Neural progenitor cell (in vitro differentiated cells): ENCODE measurements at regions not wholly inside any gene's neighbourhood (a gene's known extent, or its start where the extent isn't known, plus 50 kb on each side); places are given as distances from the start of the nearest gene placed in this dataset.
A peak's percentile ranks its signal among the peaks of the same experiment; 100 is the strongest.

Source experiments
- DNase-seq: peaks from one replicate; pipeline ENCODE4 v3.0.0-alpha.2; 2016; ENCODE audit warnings: low spot score
- H2AFZ ChIP-seq: fragments of 200-600 bp; sonication (generic); replicated peaks from 2 replicates; pipeline ENCODE4 v1.6.1; 2016; ENCODE audit warnings: antibody characterized with exemption
- H3F3A ChIP-seq: fragments of 200-600 bp; sonication (generic); 2 replicates; pipeline ENCODE4 v1.6.1; 2016; ENCODE audit warnings: antibody characterized with exemption, low read depth
- H3K27ac ChIP-seq: fragments of 200-600 bp; sonication (generic); 2 replicates; pipeline ENCODE4 v1.5.1; 2016; ENCODE audit warnings: mild to moderate bottlenecking
- H3K27me3 ChIP-seq: fragments of 200-600 bp; sonication (generic); 2 replicates; pipeline ENCODE4 v1.6.1; 2016; ENCODE audit warnings: mild to moderate bottlenecking, moderate library complexity
- H3K36me3 ChIP-seq: fragments of 200-600 bp; sonication (generic); 2 replicates; pipeline ENCODE4 v1.5.1; 2016
- H3K4me1 ChIP-seq: fragments of 200-600 bp; sonication (generic); 2 replicates; pipeline ENCODE4 v1.6.1; 2016; ENCODE audit warnings: mixed run types
- H3K4me2 ChIP-seq: fragments of 200-600 bp; sonication (generic); 2 replicates; pipeline ENCODE4 v1.6.1; 2016
- H3K4me3 ChIP-seq: fragments of 200-600 bp; sonication (generic); 2 replicates; pipeline ENCODE4 v1.5.1; 2016
- H3K79me2 ChIP-seq: fragments of 200-600 bp; sonication (generic); 2 replicates; pipeline ENCODE4 v1.6.1; 2016; ENCODE audit warnings: low read depth
- H3K9ac ChIP-seq: fragments of 200-600 bp; sonication (generic); 2 replicates; pipeline ENCODE4 v1.6.1; 2016
- H3K9me3 ChIP-seq: fragments of 200-600 bp; sonication (generic); 2 replicates; pipeline ENCODE4 v1.5.1; 2016; ENCODE audit warnings: low read depth
- H4K20me1 ChIP-seq: fragments of 200-600 bp; sonication (generic); 2 replicates; pipeline ENCODE4 v1.6.1; 2016; ENCODE audit warnings: low read depth
- H3K27ac Mint-ChIP-seq: 3 replicates; pipeline ENCODE4 v1.8.0; 2021; ENCODE audit warnings: mixed read lengths
- H3K27me3 Mint-ChIP-seq: 2 replicates; pipeline ENCODE4 v1.8.0; 2022; ENCODE audit warnings: low read depth, mild to moderate bottlenecking, inconsistent platforms, moderate library complexity, mixed read lengths; ENCODE audit not compliant: insufficient read depth
- H3K36me3 Mint-ChIP-seq: 3 replicates; pipeline ENCODE4 v1.8.0; 2021; ENCODE audit warnings: mixed read lengths
- H3K4me1 Mint-ChIP-seq: 3 replicates; pipeline ENCODE4 v1.8.0; 2021; ENCODE audit warnings: mixed read lengths
- H3K4me3 Mint-ChIP-seq: 3 replicates; pipeline ENCODE4 v1.8.0; 2021; ENCODE audit warnings: mild to moderate bottlenecking, moderate library complexity, mixed read lengths
- H3K9me3 Mint-ChIP-seq: 3 replicates; pipeline ENCODE4 v1.8.0; 2020; ENCODE audit warnings: mixed read lengths
- CTCF ChIP-seq: fragments of 200-600 bp; sonication (generic); IDR thresholded peaks from 2 replicates; pipeline ENCODE4 v1.5.1; 2017; ENCODE audit warnings: antibody characterized with exemption, mild to moderate bottlenecking
- EZH2 ChIP-seq: fragments of 200-600 bp; sonication (generic); IDR thresholded peaks from 2 replicates; pipeline ENCODE4 v1.6.1; 2017; ENCODE audit warnings: antibody characterized with exemption, mild to moderate bottlenecking, moderate library complexity
- EZH2phosphoT487 ChIP-seq: fragments of 200-600 bp; sonication (generic); IDR thresholded peaks from 2 replicates; pipeline ENCODE4 v1.6.1; 2017; ENCODE audit warnings: antibody characterized with exemption

- peaks cover 3% of the 10 kb centered on the region for H3K9me3 Mint-ChIP-seq
- no peak overlapping the region for H3K27ac Mint-ChIP-seq
- no peak overlapping the region for H3K4me3 Mint-ChIP-seq
- no peak overlapping the region for H3K4me3 ChIP-seq
- H3F3A ChIP-seq = peaks cover 69% of the 10 kb centered on the region
- H3K27me3 ChIP-seq = peaks cover 44% of the 10 kb centered on the region
- no peak for DNase-seq
- peak overlapping the region; percentile 75 for H3K4me2 ChIP-seq
- no peak overlapping the region for H3K27ac ChIP-seq
- TF ChIP-seq EZH2phosphoT487 (no peak), EZH2 (no peak), CTCF (no peak)
- H3K4me1 ChIP-seq = peaks cover 63% of the 10 kb centered on the region
- no peaks in the 10 kb centered on the region for H3K9me3 ChIP-seq
- peaks cover 35% of the 10 kb centered on the region for H3K27me3 Mint-ChIP-seq
- no peaks in the 10 kb centered on the region for H3K36me3 Mint-ChIP-seq
- H4K20me1 ChIP-seq = peaks cover 51% of the 10 kb centered on the region
- peaks cover 67% of the 10 kb centered on the region for H3K4me1 Mint-ChIP-seq
- no peak overlapping the region for H3K9ac ChIP-seq
- H3K79me2 ChIP-seq = no peaks in the 10 kb centered on the region
- no peaks in the 10 kb centered on the region for H3K36me3 ChIP-seq
- no peak overlapping the region for H2AFZ ChIP-seq
Observed at GRCh38 chr5:3123763-3124157, 372.3 kb upstream of the IRX2 start.

GRCh38 chr5:3122985-3123762 lies 371.7 kb upstream of the IRX2 start:
- Histone ChIP-seq H3K27me3 (peaks cover 50% of the 10 kb centered on the region), H3K4me1 (peaks cover 68% of the 10 kb centered on the region), H3K4me3 (peak overlapping the region; percentile 24), H3K27ac (no peak overlapping the region), H4K20me1 (peaks cover 57% of the 10 kb centered on the region), H3K79me2 (no peaks in the 10 kb centered on the region), H3K9me3 (no peaks in the 10 kb centered on the region), H2AFZ (no peak overlapping the region), H3K9ac (no peak overlapping the region), H3F3A (peaks cover 74% of the 10 kb centered on the region), H3K36me3 (no peaks in the 10 kb centered on the region), H3K4me2 (peak overlapping the region; percentile 75)
- Mint-ChIP-seq H3K27me3 (peaks cover 33% of the 10 kb centered on the region), H3K4me1 (peaks cover 73% of the 10 kb centered on the region), H3K27ac (peak overlapping the region; percentile 88), H3K36me3 (no peaks in the 10 kb centered on the region), H3K9me3 (no peaks in the 10 kb centered on the region), H3K4me3 (peak overlapping the region; percentile 38)
- peak; percentile 58 for DNase-seq
- TF ChIP-seq CTCF = no peak
- TF ChIP-seq EZH2phosphoT487 = no peak
- TF ChIP-seq EZH2 = no peak

- Mint-ChIP-seq H3K27ac (peak overlapping the region; percentile 95), H3K9me3 (no peaks in the 10 kb centered on the region), H3K4me1 (peaks cover 82% of the 10 kb centered on the region), H3K27me3 (peaks cover 32% of the 10 kb centered on the region), H3K36me3 (no peaks in the 10 kb centered on the region), H3K4me3 (peak overlapping the region; percentile 22)
- Histone ChIP-seq H3K36me3 (no peaks in the 10 kb centered on the region), H4K20me1 (peaks cover 67% of the 10 kb centered on the region), H3K79me2 (no peaks in the 10 kb centered on the region), H3K9me3 (no peaks in the 10 kb centered on the region), H3K9ac (no peak overlapping the region), H3K4me1 (peaks cover 78% of the 10 kb centered on the region), H3K27me3 (peaks cover 60% of the 10 kb centered on the region), H3K4me2 (peak overlapping the region; percentile 75), H3F3A (peaks cover 84% of the 10 kb centered on the region), H3K4me3 (peak overlapping the region; percentile 34), H3K27ac (no peak overlapping the region), H2AFZ (no peak overlapping the region)
- DNase-seq = no peak
- TF ChIP-seq CTCF = no peak
- no peak for TF ChIP-seq EZH2phosphoT487
Observed at GRCh38 chr5:3122216-3122615, 370.7 kb upstream of the IRX2 start.
